GM23338 (cell line): ENCODE measurements at regions not wholly inside any gene's neighbourhood (a gene's known extent, or its start where the extent isn't known, plus 50 kb on each side); places are given as distances from the start of the nearest gene placed in this dataset.

Experiments
- ATAC-seq: fragments of 200-7000 bp; cut with Tn5 transposase; 3 replicates; pipeline ENCODE4 v1.9.1; 2020
- DNase-seq: peaks from one replicate; pipeline ENCODE4 v3.0.0-alpha.2; 2015; ENCODE audit warnings: low spot score
- H2AFZ ChIP-seq: fragments of 200-600 bp; sonication (generic); 2 replicates; pipeline ENCODE4 v1.8.0; 2016; ENCODE audit warnings: antibody characterized with exemption, mild to moderate bottlenecking, moderate library complexity
- H3F3A ChIP-seq: fragments of 200-600 bp; sonication (generic); replicated peaks from 2 replicates; pipeline ENCODE4 v1.8.0; 2017; ENCODE audit warnings: antibody characterized with exemption, mixed run types, low read depth
- H3K27ac ChIP-seq: fragments of 200-600 bp; sonication (generic); 2 replicates; pipeline ENCODE4 v1.6.1; 2016; ENCODE audit warnings: low read depth
- H3K27me3 ChIP-seq: fragments of 200-600 bp; sonication (generic); 2 replicates; pipeline ENCODE4 v1.8.0; 2016; ENCODE audit warnings: mild to moderate bottlenecking, mixed run types, moderate library complexity; ENCODE audit not compliant: insufficient read depth
- H3K36me3 ChIP-seq: fragments of 200-600 bp; sonication (generic); 2 replicates; pipeline ENCODE4 v1.8.0; 2016; ENCODE audit warnings: mild to moderate bottlenecking; ENCODE audit not compliant: insufficient read depth
- H3K4me1 ChIP-seq: fragments of 200-600 bp; sonication (generic); 2 replicates; pipeline ENCODE4 v1.8.0; 2016; ENCODE audit warnings: mild to moderate bottlenecking, moderate library complexity; ENCODE audit not compliant: insufficient read depth
- H3K4me2 ChIP-seq: fragments of 200-600 bp; sonication (generic); 2 replicates; pipeline ENCODE4 v1.7.1; 2017; ENCODE audit warnings: mixed run types
- H3K4me3 ChIP-seq: fragments of 200-600 bp; sonication (generic); 2 replicates; pipeline ENCODE4 v1.6.1; 2016; ENCODE audit warnings: mixed run types
- H3K79me2 ChIP-seq: fragments of 200-600 bp; sonication (generic); replicated peaks from 2 replicates; pipeline ENCODE4 v1.8.0; 2017; ENCODE audit warnings: mild to moderate bottlenecking; ENCODE audit not compliant: insufficient read depth
- H3K9me2 ChIP-seq: fragments of 200-600 bp; sonication (generic); 2 replicates; pipeline ENCODE4 v1.8.0; 2017; ENCODE audit not compliant: insufficient read depth
- H4K20me1 ChIP-seq: fragments of 200-600 bp; sonication (generic); replicated peaks from 2 replicates; pipeline ENCODE4 v1.8.0; 2017; ENCODE audit warnings: mild to moderate bottlenecking; ENCODE audit not compliant: insufficient read depth
- H3K27ac Mint-ChIP-seq: 2 replicates; pipeline ENCODE4 v1.8.0; 2020; ENCODE audit warnings: inconsistent platforms, mild to moderate bottlenecking, moderate library complexity, mixed read lengths
- H3K27me3 Mint-ChIP-seq: 3 replicates; pipeline ENCODE4 v1.8.0; 2022; ENCODE audit warnings: low read depth, mild to moderate bottlenecking, moderate library complexity, mixed read lengths, inconsistent platforms; ENCODE audit not compliant: insufficient read depth, poor library complexity
- H3K36me3 Mint-ChIP-seq: 3 replicates; pipeline ENCODE4 v1.8.0; 2021; ENCODE audit warnings: low read depth, mild to moderate bottlenecking, inconsistent platforms, moderate library complexity, mixed read lengths
- H3K4me1 Mint-ChIP-seq: 3 replicates; pipeline ENCODE4 v1.8.0; 2020; ENCODE audit warnings: mild to moderate bottlenecking, inconsistent platforms, mixed read lengths
- H3K4me3 Mint-ChIP-seq: 3 replicates; pipeline ENCODE4 v1.8.0; 2021; ENCODE audit warnings: moderate library complexity, mild to moderate bottlenecking, inconsistent platforms, mixed read lengths
- H3K9me3 Mint-ChIP-seq: 3 replicates; pipeline ENCODE4 v1.8.0; 2020; ENCODE audit warnings: moderate library complexity, mild to moderate bottlenecking, inconsistent platforms, mixed read lengths
- ETS1 ChIP-seq: IDR thresholded peaks from 2 replicates; pipeline ENCODE4 v1.6.1; 2016; ENCODE audit warnings: antibody characterized with exemption
- EZH2 ChIP-seq: fragments of 200-600 bp; sonication (generic); IDR thresholded peaks from one replicate; pipeline ENCODE4 v1.8.0; 2017; ENCODE audit warnings: antibody characterized with exemption, mild to moderate bottlenecking, low read depth; ENCODE audit not compliant: unreplicated experiment
- NANOG ChIP-seq: IDR thresholded peaks from 2 replicates; pipeline ENCODE4 v1.6.1; 2016; ENCODE audit warnings: antibody characterized with exemption, borderline replicate concordance
- REST ChIP-seq: IDR thresholded peaks from one replicate; pipeline ENCODE4 v1.6.1; 2018; ENCODE audit warnings: antibody characterized with exemption; ENCODE audit not compliant: unreplicated experiment
- ZNF114 ChIP-seq: fragments of 250-450 bp; sonication (Bioruptor Pico); IDR thresholded peaks from 2 replicates; pipeline ENCODE4 v1.5.0; 2020; ENCODE audit warnings: mild to moderate bottlenecking, moderate library complexity
- ZNF331 ChIP-seq: fragments of 250-450 bp; sonication (Bioruptor Pico); IDR thresholded peaks from 2 replicates; pipeline ENCODE4 v1.5.0; 2020; ENCODE audit warnings: low read depth, mild to moderate bottlenecking, moderate library complexity
- TF ChIP-seq, protein P1 (sequence below): fragments of 250-450 bp; sonication (Bioruptor Pico); IDR thresholded peaks from 2 replicates; pipeline ENCODE4 v1.5.0; 2020; ENCODE audit warnings: mild to moderate bottlenecking, moderate library complexity

DNA sequence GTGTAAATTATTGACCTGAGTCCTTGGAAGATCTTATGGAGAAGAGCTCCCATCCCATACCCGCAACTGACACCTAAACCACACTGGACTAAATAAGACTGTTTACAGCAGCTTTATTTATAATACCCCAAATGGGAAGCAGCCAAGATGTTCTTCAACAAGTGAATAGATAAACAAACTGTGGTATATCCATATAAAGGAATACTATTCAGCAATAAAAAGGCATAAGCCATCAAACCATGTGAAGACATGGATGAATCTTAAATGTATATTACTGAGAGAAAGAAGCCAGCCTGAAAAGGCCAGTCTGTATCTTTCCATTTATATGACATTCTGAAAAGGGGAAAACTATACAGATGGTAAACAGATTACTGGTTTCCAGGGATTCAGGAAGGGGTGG lies 212.7 kb downstream of the TPBG start (continued):
- no peak for TF ChIP-seq REST

- TF ChIP-seq, protein P1, sequence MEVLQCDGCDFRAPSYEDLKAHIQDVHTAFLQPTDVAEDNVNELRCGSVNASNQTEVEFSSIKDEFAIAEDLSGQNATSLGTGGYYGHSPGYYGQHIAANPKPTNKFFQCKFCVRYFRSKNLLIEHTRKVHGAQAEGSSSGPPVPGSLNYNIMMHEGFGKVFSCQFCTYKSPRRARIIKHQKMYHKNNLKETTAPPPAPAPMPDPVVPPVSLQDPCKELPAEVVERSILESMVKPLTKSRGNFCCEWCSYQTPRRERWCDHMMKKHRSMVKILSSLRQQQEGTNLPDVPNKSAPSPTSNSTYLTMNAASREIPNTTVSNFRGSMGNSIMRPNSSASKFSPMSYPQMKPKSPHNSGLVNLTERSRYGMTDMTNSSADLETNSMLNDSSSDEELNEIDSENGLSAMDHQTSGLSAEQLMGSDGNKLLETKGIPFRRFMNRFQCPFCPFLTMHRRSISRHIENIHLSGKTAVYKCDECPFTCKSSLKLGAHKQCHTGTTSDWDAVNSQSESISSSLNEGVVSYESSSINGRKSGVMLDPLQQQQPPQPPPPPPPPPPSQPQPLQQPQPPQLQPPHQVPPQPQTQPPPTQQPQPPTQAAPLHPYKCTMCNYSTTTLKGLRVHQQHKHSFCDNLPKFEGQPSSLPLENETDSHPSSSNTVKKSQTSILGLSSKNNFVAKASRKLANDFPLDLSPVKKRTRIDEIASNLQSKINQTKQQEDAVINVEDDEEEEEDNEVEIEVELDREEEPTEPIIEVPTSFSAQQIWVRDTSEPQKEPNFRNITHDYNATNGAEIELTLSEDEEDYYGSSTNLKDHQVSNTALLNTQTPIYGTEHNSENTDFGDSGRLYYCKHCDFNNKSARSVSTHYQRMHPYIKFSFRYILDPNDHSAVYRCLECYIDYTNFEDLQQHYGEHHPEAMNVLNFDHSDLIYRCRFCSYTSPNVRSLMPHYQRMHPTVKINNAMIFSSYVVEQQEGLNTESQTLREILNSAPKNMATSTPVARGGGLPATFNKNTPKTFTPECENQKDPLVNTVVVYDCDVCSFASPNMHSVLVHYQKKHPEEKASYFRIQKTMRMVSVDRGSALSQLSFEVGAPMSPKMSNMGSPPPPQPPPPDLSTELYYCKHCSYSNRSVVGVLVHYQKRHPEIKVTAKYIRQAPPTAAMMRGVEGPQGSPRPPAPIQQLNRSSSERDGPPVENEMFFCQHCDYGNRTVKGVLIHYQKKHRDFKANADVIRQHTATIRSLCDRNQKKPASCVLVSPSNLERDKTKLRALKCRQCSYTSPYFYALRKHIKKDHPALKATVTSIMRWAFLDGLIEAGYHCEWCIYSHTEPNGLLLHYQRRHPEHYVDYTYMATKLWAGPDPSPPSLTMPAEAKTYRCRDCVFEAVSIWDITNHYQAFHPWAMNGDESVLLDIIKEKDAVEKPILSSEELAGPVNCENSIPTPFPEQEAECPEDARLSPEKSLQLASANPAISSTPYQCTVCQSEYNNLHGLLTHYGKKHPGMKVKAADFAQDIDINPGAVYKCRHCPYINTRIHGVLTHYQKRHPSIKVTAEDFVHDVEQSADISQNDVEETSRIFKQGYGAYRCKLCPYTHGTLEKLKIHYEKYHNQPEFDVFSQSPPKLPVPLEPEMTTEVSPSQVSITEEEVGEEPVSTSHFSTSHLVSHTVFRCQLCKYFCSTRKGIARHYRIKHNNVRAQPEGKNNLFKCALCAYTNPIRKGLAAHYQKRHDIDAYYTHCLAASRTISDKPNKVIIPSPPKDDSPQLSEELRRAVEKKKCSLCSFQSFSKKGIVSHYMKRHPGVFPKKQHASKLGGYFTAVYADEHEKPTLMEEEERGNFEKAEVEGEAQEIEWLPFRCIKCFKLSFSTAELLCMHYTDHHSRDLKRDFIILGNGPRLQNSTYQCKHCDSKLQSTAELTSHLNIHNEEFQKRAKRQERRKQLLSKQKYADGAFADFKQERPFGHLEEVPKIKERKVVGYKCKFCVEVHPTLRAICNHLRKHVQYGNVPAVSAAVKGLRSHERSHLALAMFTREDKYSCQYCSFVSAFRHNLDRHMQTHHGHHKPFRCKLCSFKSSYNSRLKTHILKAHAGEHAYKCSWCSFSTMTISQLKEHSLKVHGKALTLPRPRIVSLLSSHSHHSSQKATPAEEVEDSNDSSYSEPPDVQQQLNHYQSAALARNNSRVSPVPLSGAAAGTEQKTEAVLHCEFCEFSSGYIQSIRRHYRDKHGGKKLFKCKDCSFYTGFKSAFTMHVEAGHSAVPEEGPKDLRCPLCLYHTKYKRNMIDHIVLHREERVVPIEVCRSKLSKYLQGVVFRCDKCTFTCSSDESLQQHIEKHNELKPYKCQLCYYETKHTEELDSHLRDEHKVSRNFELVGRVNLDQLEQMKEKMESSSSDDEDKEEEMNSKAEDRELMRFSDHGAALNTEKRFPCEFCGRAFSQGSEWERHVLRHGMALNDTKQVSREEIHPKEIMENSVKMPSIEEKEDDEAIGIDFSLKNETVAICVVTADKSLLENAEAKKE = no peak
- no peak for TF ChIP-seq ZNF331 (CRISPR knock-in tag)
- no peak for TF ChIP-seq EZH2
- no peak for TF ChIP-seq NANOG
- TF ChIP-seq ZNF114 (CRISPR knock-in tag) = no peak
- TF ChIP-seq ETS1 = no peak
- Histone ChIP-seq H3K9me2 (no peaks in the 10 kb centered on the region), H3K79me2 (no peaks in the 10 kb centered on the region), H4K20me1 (no peaks in the 10 kb centered on the region), H3K4me1 (peaks cover 13% of the 10 kb centered on the region), H3F3A (no peaks in the 10 kb centered on the region), H3K4me2 (no peak overlapping the region), H3K27ac (no peak overlapping the region), H3K27me3 (no peaks in the 10 kb centered on the region), H3K36me3 (no peaks in the 10 kb centered on the region), H2AFZ (no peak overlapping the region; the same call in 1 of the 2 replicates), H3K4me3 (no peak overlapping the region)
- Mint-ChIP-seq H3K27ac (no peak overlapping the region), H3K36me3 (no peaks in the 10 kb centered on the region), H3K4me3 (no peak overlapping the region), H3K4me1 (peaks cover 23% of the 10 kb centered on the region), H3K9me3 (no peaks in the 10 kb centered on the region), H3K27me3 (no peaks in the 10 kb centered on the region)
- DNase-seq (no peak), ATAC-seq (peak; percentile 69)
Measured at GRCh38 chr6:82584194-82584695, 220.6 kb downstream of the TPBG start.
